Cardiac muscle cell (in vitro differentiated cells and primary cell): ENCODE measurements at regions not wholly inside any gene's neighbourhood (a gene's known extent, or its start where the extent isn't known, plus 50 kb on each side); places are given as distances from the start of the nearest gene placed in this dataset.
"Not testable (repeated sequence)": the region's sequence is repeated elsewhere in the genome, so short reads cannot be mapped to it uniquely, and the experiment has no call there.

Experiments used
- DNase-seq, 2 donors: peaks; one replicate each; pipeline versions ENCODE4 v3.0.0 to v3.0.0-alpha.2; 2010 to 2017; ENCODE audit warnings: low read depth in 1 of 2, low spot score in 1 of 2
- H3K27ac ChIP-seq: fragments of 200-600 bp; sonication (generic); 2 replicates; pipeline ENCODE4 v1.5.1; 2016
- H3K27me3 ChIP-seq: fragments of 200-600 bp; sonication (generic); 2 replicates; pipeline ENCODE4 v1.6.0; 2016; ENCODE audit warnings: control low read depth
- H3K36me3 ChIP-seq: fragments of 200-600 bp; sonication (generic); 2 replicates; pipeline ENCODE4 v1.5.1; 2016; ENCODE audit warnings: control low read depth
- H3K4me1 ChIP-seq: fragments of 200-600 bp; sonication (generic); 2 replicates; pipeline ENCODE4 v1.8.1; 2017; ENCODE audit warnings: low read depth, mild to moderate bottlenecking, mixed run types
- H3K4me3 ChIP-seq: fragments of 200-600 bp; sonication (generic); 2 replicates; pipeline ENCODE4 v1.5.1; 2016; ENCODE audit warnings: mild to moderate bottlenecking
- H3K9me3 ChIP-seq: fragments of 200-600 bp; sonication (generic); 2 replicates; pipeline ENCODE4 v1.5.1; 2017; ENCODE audit warnings: low read depth, mild to moderate bottlenecking, control low read depth
- TF ChIP-seq, protein P1 (sequence below): IDR thresholded peaks from 2 replicates; pipeline ENCODE4 v1.5.1; 2012; ENCODE audit warnings: low read depth, mild to moderate bottlenecking, low read length

DNA sequence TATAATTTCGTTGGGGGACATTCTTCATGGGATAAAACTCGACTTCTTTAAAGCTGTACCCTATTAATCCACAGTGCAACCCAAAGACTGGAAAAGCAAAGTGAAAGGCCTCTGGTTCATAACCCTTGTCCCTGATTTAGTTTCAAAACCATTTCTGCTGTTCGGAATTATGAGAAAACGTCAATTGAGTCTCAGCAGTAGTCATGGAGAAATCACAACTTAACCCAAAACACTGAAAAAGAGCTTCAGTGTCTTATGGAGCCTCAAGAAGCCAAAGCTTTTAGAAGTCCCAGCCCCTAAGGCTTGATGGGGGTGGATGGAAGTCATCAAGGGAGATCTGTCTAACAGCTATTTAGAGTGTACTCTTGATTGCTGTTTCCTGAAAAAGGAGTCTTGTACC lies 73.5 kb upstream of the VCAM1 start:
- Histone ChIP-seq H3K4me3 (no peak overlapping the region), H3K27ac (no peak overlapping the region), H3K27me3 (no peaks in the 10 kb centered on the region), H3K4me1 (peaks cover 8% of the 10 kb centered on the region), H3K9me3 (no peaks in the 10 kb centered on the region), H3K36me3 (no peaks in the 10 kb centered on the region)
- DNase-seq = no peak
- TF ChIP-seq, protein P1, sequence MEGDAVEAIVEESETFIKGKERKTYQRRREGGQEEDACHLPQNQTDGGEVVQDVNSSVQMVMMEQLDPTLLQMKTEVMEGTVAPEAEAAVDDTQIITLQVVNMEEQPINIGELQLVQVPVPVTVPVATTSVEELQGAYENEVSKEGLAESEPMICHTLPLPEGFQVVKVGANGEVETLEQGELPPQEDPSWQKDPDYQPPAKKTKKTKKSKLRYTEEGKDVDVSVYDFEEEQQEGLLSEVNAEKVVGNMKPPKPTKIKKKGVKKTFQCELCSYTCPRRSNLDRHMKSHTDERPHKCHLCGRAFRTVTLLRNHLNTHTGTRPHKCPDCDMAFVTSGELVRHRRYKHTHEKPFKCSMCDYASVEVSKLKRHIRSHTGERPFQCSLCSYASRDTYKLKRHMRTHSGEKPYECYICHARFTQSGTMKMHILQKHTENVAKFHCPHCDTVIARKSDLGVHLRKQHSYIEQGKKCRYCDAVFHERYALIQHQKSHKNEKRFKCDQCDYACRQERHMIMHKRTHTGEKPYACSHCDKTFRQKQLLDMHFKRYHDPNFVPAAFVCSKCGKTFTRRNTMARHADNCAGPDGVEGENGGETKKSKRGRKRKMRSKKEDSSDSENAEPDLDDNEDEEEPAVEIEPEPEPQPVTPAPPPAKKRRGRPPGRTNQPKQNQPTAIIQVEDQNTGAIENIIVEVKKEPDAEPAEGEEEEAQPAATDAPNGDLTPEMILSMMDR = no peak

DNA sequence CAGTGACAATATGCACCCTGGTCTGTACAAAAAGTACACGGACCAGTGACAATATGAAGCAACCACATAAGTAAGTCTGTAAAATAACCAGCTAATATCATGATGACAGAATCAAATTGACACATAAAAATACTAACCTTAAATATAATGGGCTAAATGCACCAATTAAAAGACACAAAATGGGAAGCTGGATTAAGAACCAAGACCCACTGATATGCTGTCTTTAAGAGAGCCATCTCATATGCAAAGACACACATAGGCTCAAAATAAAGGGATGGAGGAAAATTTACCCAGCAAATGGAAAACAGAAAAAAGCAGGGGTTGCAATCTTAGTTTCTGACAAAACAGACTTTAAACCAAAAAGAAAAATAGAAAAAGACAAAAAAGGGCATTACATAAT lies 70.4 kb upstream of the VCAM1 start:
- Histone ChIP-seq H3K4me1 (peaks cover 8% of the 10 kb centered on the region), H3K36me3 (no peaks in the 10 kb centered on the region), H3K9me3 (no peaks in the 10 kb centered on the region), H3K27me3 (no peaks in the 10 kb centered on the region), H3K4me3 (no peak overlapping the region), H3K27ac (no peak overlapping the region)
- TF ChIP-seq, protein P1 = no peak
- DNase-seq = no peak

DNA sequence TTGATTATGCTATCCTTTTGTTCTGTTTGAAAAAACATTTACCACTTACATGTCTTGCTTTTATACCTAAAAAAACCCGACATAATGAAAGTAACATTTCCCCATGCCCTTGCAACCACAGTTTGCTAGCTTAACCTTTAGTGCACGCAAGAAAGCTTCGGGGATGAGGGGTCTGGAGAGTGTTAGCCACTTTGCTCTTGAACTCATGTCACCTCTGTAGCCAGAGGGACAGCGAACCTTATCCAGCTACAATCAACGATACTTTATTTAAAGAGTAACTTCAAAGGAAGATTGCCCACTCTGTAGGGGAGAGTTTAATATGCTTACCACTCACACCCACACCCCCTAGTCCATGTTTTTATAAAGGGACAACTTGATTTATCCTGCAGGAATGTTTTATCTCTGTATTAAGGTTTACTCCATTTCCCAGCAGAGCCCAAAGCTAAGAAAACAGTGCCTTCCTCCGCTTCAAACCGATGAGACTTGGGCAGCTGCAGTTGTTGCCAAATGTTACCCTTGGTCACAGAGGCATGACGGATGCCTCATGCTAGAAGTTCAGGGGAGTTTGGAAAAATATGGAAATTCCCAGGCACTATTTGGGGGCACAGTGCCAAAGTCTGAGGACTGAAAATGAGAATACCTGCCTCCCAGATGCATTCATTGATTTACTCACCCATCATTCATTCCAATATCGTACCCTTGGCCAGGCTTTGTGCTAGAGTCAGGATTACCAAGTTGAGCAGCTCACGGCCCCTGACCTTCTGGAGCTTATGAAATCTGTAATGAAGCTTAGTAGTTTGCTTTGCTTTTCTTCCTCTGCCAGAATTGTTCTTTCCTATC lies 61.4 kb upstream of the VCAM1 start:
- TF ChIP-seq, protein P1 = no peak
- H3K27ac ChIP-seq = peak overlapping the region; percentile 57
- no peaks in the 10 kb centered on the region for H3K27me3 ChIP-seq
- H3K36me3 ChIP-seq = no peaks in the 10 kb centered on the region
- H3K4me1 ChIP-seq = peaks cover 13% of the 10 kb centered on the region
- DNase-seq = peak; percentile 29 to 50
- no peaks in the 10 kb centered on the region for H3K9me3 ChIP-seq
- H3K4me3 ChIP-seq = no peak overlapping the region

DNA sequence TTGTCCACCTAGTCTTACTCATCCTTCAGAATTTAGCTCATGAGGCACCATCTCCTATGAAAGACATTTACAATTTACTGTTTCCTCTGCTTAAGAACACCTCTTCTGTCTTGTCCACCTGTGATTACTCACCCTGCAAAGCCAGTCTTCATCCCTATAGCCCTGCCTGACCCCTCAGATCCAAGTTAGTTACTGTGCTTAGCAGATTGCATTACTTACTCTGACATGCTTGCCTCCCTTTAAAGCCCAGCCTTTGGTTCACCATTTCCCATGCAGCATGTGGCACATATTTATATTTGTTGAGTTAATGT lies 60.9 kb upstream of the VCAM1 start:
- no peak for DNase-seq
- H3K27ac ChIP-seq = no peak overlapping the region
- H3K36me3 ChIP-seq = no peaks in the 10 kb centered on the region
- TF ChIP-seq, protein P1 = no peak
- H3K4me3 ChIP-seq = no peak overlapping the region
- H3K9me3 ChIP-seq = no peaks in the 10 kb centered on the region
- peaks cover 13% of the 10 kb centered on the region for H3K4me1 ChIP-seq
- no peaks in the 10 kb centered on the region for H3K27me3 ChIP-seq

DNA sequence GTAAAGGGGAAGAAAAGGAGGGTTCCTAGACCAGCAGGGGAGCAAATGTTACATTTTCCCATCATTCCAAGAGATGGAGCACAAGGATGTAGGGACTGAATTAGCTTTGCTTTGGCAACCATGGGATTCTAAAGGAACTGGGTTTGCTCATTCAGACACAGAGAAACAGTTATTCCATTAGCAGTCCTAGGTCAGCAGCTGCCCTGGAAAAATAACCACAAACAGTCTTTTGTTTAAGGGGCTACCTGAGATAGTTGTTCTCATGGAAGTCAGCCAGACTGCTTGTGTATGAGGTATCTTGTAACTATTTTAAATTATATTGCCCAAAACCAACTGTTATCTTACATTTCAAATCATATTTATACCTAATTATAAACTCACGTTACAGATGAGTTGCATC lies 58.4 kb upstream of the VCAM1 start:
- TF ChIP-seq, protein P1 = no peak
- no peaks in the 10 kb centered on the region for H3K27me3 ChIP-seq
- no peak for DNase-seq
- H3K36me3 ChIP-seq = no peaks in the 10 kb centered on the region
- no peak overlapping the region for H3K27ac ChIP-seq
- no peak overlapping the region for H3K4me3 ChIP-seq
- H3K9me3 ChIP-seq = no peaks in the 10 kb centered on the region
- H3K4me1 ChIP-seq = peaks cover 13% of the 10 kb centered on the region

DNA sequence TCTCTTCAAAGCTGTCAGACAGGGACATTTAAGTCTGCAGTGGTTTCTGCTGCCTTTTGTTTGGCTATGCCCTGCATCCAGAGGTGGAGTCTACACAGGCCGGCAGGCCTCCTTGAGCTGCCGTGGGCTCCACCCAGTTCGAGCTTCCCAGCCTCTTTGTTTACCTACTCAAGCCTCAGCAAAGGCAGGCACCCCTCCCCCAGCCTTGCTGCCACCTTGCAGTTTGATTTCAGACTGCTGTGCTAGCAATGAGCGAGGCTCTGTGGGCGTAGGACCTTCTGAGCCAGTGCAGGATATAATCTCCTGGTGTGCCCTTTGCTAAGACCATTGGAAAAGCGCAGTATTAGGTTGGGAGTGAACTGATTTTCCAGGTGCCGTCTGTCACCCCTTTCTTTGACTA lies 51.0 kb upstream of the VCAM1 start:
- H3K36me3 ChIP-seq, H3K9me3 ChIP-seq, H3K27me3 ChIP-seq, H3K27ac ChIP-seq, DNase-seq, H3K4me1 ChIP-seq, H3K4me3 ChIP-seq: not testable (repeated sequence)
